ENCODE measurements at regions not wholly inside any gene's neighbourhood (a gene's known extent, or its start where the extent isn't known, plus 50 kb on each side); places are given as distances from the start of the nearest gene placed in this dataset.

GRCh38 chr5:42121401-42121800 is 196.3 kb downstream of the FBXO4 start:
- TF ChIP-seq CTCF (IDR thresholded peaks at IDR 0.05; ENCODE audit: unreplicated experiment): no peak
- Mint-ChIP-seq H3K4me3 (no peak overlapping the region), H3K9me3 (peaks cover 23% of the 10 kb centered on the region), H3K27me3 (ENCODE audit: low read depth) (no peaks in the 10 kb centered on the region), H3K27ac (no peak overlapping the region), H3K4me1 (no peaks in the 10 kb centered on the region), H3K36me3 (no peaks in the 10 kb centered on the region)
- no peak for DNase-seq (ENCODE audit: low spot score in 2 of 2, unreplicated experiment in 2 of 2)

GRCh38 chr5:42131081-42131480 is 206.0 kb downstream of the FBXO4 start:
- H3K36me3 Mint-ChIP-seq: no peaks in the 10 kb centered on the region
- H3K9me3 Mint-ChIP-seq: peaks cover 22% of the 10 kb centered on the region
- no peak overlapping the region for H3K27ac Mint-ChIP-seq
- no peak for TF ChIP-seq CTCF (IDR thresholded peaks at IDR 0.05; ENCODE audit: unreplicated experiment)
- H3K4me3 Mint-ChIP-seq: no peak overlapping the region
- DNase-seq (ENCODE audit: low spot score in 2 of 2, unreplicated experiment in 2 of 2): no peak
- H3K27me3 Mint-ChIP-seq (ENCODE audit: low read depth): peaks cover 4% of the 10 kb centered on the region
- H3K4me1 Mint-ChIP-seq: no peaks in the 10 kb centered on the region

- H3K27me3 Mint-ChIP-seq (ENCODE audit: low read depth): no peaks in the 10 kb centered on the region
- no peak for DNase-seq (ENCODE audit: low spot score in 2 of 2, unreplicated experiment in 2 of 2)
- H3K9me3 Mint-ChIP-seq: peaks cover 29% of the 10 kb centered on the region
- no peaks in the 10 kb centered on the region for H3K36me3 Mint-ChIP-seq
- H3K4me3 Mint-ChIP-seq: no peak overlapping the region
- TF ChIP-seq CTCF (IDR thresholded peaks at IDR 0.05; ENCODE audit: unreplicated experiment): no peak
- H3K27ac Mint-ChIP-seq: no peak overlapping the region
- no peaks in the 10 kb centered on the region for H3K4me1 Mint-ChIP-seq
Observed at GRCh38 chr5:42143361-42143760, 218.3 kb downstream of the FBXO4 start.

GRCh38 chr5:42148813-42149212 is 223.7 kb downstream of the FBXO4 start:
- Mint-ChIP-seq H3K27me3 (ENCODE audit: low read depth) (no peaks in the 10 kb centered on the region), H3K4me3 (no peak overlapping the region), H3K36me3 (no peaks in the 10 kb centered on the region), H3K4me1 (no peaks in the 10 kb centered on the region), H3K9me3 (peaks cover 47% of the 10 kb centered on the region), H3K27ac (no peak overlapping the region)
- DNase-seq (ENCODE audit: low spot score in 2 of 2, unreplicated experiment in 2 of 2): no peak
- no peak for TF ChIP-seq CTCF (IDR thresholded peaks at IDR 0.05; ENCODE audit: unreplicated experiment)

- no peak overlapping the region for H3K27ac Mint-ChIP-seq
- no peaks in the 10 kb centered on the region for H3K4me1 Mint-ChIP-seq
- TF ChIP-seq CTCF (IDR thresholded peaks at IDR 0.05; ENCODE audit: unreplicated experiment): no peak
- H3K36me3 Mint-ChIP-seq: no peaks in the 10 kb centered on the region
- no peak for DNase-seq (ENCODE audit: low spot score in 2 of 2, unreplicated experiment in 2 of 2)
- H3K4me3 Mint-ChIP-seq: no peak overlapping the region
- H3K27me3 Mint-ChIP-seq (ENCODE audit: low read depth): no peaks in the 10 kb centered on the region
- no peaks in the 10 kb centered on the region for H3K9me3 Mint-ChIP-seq
Observed at GRCh38 chr5:42157215-42157614, 232.1 kb downstream of the FBXO4 start.

GRCh38 chr5:42163083-42163482 is 238.0 kb downstream of the FBXO4 start:
- Mint-ChIP-seq H3K27ac (no peak overlapping the region), H3K36me3 (no peaks in the 10 kb centered on the region), H3K4me3 (no peak overlapping the region), H3K9me3 (no peaks in the 10 kb centered on the region), H3K27me3 (ENCODE audit: low read depth) (no peaks in the 10 kb centered on the region), H3K4me1 (no peaks in the 10 kb centered on the region)
- TF ChIP-seq CTCF (IDR thresholded peaks at IDR 0.05; ENCODE audit: unreplicated experiment): no peak
- no peak for DNase-seq (ENCODE audit: low spot score in 2 of 2, unreplicated experiment in 2 of 2)

Data from mesothelial cell of epicardium (in vitro differentiated cells).